PC-9 (cell line): ENCODE measurements at regions not wholly inside any gene's neighbourhood (a gene's known extent, or its start where the extent isn't known, plus 50 kb on each side); places are given as distances from the start of the nearest gene placed in this dataset.

ENCODE experiments used
- BruUV-seq: library from RNA; stranded (reverse); fragments of 400-500 nt; replicated peaks from 2 replicates; lab custom pipeline; 2021; lab: Mats Ljungman, UMichigan
- CTCF ChIA-PET: fragments of 300-600 bp; sonication (Branson Sonifier 250); formaldehyde crosslinking; loops from one replicate; lab custom pipeline; 2022; ENCODE audit warnings: antibody characterized with exemption; lab: Charles Lee
- POLR2A ChIA-PET: fragments of 300-600 bp; sonication (Branson Sonifier 250); formaldehyde crosslinking; loops from one replicate; lab custom pipeline; 2022; ENCODE audit warnings: antibody characterized with exemption; ENCODE audit not compliant: unreplicated experiment; lab: Charles Lee
- DNase-seq, 2 experiments: peaks; one replicate each; pipeline versions ENCODE4 v3.0.0 to v3.0.0-alpha.2; 2015 to 2022; ENCODE audit warnings: mixed read lengths in 1 of 2
- H2AFZ ChIP-seq: fragments of 200-600 bp; sonication (generic); 2 replicates; pipeline ENCODE4 v1.8.1; 2017; ENCODE audit warnings: antibody characterized with exemption
- H3F3A ChIP-seq: fragments of 200-600 bp; sonication (generic); 2 replicates; pipeline ENCODE4 v1.8.1; 2017; ENCODE audit warnings: antibody characterized with exemption, mild to moderate bottlenecking, low read depth; ENCODE audit not compliant: insufficient read depth
- H3K27ac ChIP-seq: fragments of 200-600 bp; sonication (generic); 2 replicates; pipeline ENCODE4 v1.6.1; 2016; ENCODE audit warnings: mixed run types
- H3K27me3 ChIP-seq: fragments of 200-600 bp; sonication (generic); 2 replicates; pipeline ENCODE4 v1.6.1; 2016; ENCODE audit warnings: low read depth, mixed run types; ENCODE audit not compliant: insufficient read depth
- H3K36me3 ChIP-seq: fragments of 200-600 bp; sonication (generic); 2 replicates; pipeline ENCODE4 v1.6.1; 2016; ENCODE audit warnings: low read depth, mixed run types
- H3K4me1 ChIP-seq: fragments of 200-600 bp; sonication (generic); replicated peaks from 2 replicates; pipeline ENCODE4 v1.6.1; 2016; ENCODE audit warnings: mixed run types; ENCODE audit not compliant: insufficient read depth
- H3K4me2 ChIP-seq: fragments of 200-600 bp; sonication (generic); 2 replicates; pipeline ENCODE4 v1.6.1; 2017; ENCODE audit warnings: mixed run types
- H3K4me3 ChIP-seq: fragments of 200-600 bp; sonication (generic); 2 replicates; pipeline ENCODE4 v1.6.1; 2016; ENCODE audit warnings: mixed run types
- H3K79me2 ChIP-seq: fragments of 200-600 bp; sonication (generic); 2 replicates; pipeline ENCODE4 v1.6.1; 2017; ENCODE audit warnings: low read depth, mixed run types
- H3K9me2 ChIP-seq: fragments of 200-600 bp; sonication (generic); 2 replicates; pipeline ENCODE4 v1.8.1; 2017; ENCODE audit warnings: mild to moderate bottlenecking; ENCODE audit not compliant: insufficient read depth
- H3K9me3 ChIP-seq: fragments of 200-600 bp; sonication (generic); 2 replicates; pipeline ENCODE4 v1.8.1; 2016; ENCODE audit warnings: low read depth; ENCODE audit not compliant: insufficient read depth
- H4K20me1 ChIP-seq: fragments of 200-600 bp; sonication (generic); 2 replicates; pipeline ENCODE4 v1.8.1; 2017; ENCODE audit not compliant: insufficient read depth
- EZH2 ChIP-seq: fragments of 200-600 bp; sonication (generic); IDR thresholded peaks from 2 replicates; pipeline ENCODE4 v1.8.0; 2017; ENCODE audit warnings: antibody characterized with exemption, low read depth
- intact Hi-C: fragments of 100-400 bp; cut with micrococcal nuclease; formaldehyde crosslinking; loops from one replicate; pipeline ENCODE4 v1.10.0; 2022; ENCODE audit not compliant: unreplicated experiment
- TF ChIP-seq, protein P1 (sequence below): fragments of 200-600 bp; sonication (generic); conservative IDR thresholded peaks from 2 replicates; pipeline ENCODE4 v1.6.1; 2017; ENCODE audit warnings: mixed run types, antibody characterized with exemption, mild to moderate bottlenecking, moderate library complexity

DNA sequence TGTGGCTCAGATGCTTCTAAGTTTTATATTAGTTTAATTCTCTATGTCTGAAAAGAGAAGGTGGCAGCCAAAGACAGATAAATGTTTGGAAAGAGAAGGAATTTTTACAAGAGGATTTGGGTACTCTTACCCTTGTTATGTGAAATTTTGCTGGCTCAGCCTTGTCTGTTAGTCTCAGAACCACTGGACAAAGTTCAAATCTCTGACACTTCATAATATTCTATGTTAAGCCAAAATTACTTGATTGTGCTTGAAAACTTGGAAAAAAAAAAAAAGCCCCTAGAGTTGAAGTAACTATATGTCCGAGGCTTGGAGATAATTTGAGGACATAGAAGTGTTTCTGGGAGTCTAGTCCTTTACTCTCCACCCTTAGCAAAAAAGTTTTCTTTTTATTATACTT lies 1079.3 kb upstream of the LRRTM3 start:
- 0 out of 2 replicates have a peak, but pooled peaks cover 4% of the 10 kb centered on the region for H3K9me3 ChIP-seq
- DNase-seq, result no peak
- no TSS peak for BruUV-seq
- H4K20me1 ChIP-seq, result no peaks in the 10 kb centered on the region
- no peaks in the 10 kb centered on the region for H3K79me2 ChIP-seq
- H2AFZ ChIP-seq, result no peak overlapping the region
- H3K36me3 ChIP-seq, result no peaks in the 10 kb centered on the region
- H3F3A ChIP-seq, result no peaks in the 10 kb centered on the region; the same call in 1 of the 2 replicates
- no peaks in the 10 kb centered on the region for H3K4me1 ChIP-seq
- no peaks in the 10 kb centered on the region for H3K27me3 ChIP-seq
- intact Hi-C loops, result no loop called here
- ChIA-PET CTCF (no interaction called here), POLR2A (no interaction called here)
- no peaks in the 10 kb centered on the region; the same call in 1 of the 2 replicates for H3K9me2 ChIP-seq
- H3K4me3 ChIP-seq, result no peak overlapping the region
- no peak overlapping the region for H3K4me2 ChIP-seq
- H3K27ac ChIP-seq, result no peak overlapping the region
- no peak for TF ChIP-seq EZH2
- TF ChIP-seq, protein P1, sequence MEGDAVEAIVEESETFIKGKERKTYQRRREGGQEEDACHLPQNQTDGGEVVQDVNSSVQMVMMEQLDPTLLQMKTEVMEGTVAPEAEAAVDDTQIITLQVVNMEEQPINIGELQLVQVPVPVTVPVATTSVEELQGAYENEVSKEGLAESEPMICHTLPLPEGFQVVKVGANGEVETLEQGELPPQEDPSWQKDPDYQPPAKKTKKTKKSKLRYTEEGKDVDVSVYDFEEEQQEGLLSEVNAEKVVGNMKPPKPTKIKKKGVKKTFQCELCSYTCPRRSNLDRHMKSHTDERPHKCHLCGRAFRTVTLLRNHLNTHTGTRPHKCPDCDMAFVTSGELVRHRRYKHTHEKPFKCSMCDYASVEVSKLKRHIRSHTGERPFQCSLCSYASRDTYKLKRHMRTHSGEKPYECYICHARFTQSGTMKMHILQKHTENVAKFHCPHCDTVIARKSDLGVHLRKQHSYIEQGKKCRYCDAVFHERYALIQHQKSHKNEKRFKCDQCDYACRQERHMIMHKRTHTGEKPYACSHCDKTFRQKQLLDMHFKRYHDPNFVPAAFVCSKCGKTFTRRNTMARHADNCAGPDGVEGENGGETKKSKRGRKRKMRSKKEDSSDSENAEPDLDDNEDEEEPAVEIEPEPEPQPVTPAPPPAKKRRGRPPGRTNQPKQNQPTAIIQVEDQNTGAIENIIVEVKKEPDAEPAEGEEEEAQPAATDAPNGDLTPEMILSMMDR, result no peak

GRCh38 chr10:65846949-65847348 lies 1078.9 kb upstream of the LRRTM3 start:
- no TSS peak for BruUV-seq
- CTCF ChIA-PET, result no interaction called here

GRCh38 chr10:65847436-65848230 lies 1078.2 kb upstream of the LRRTM3 start:
- POLR2A ChIA-PET, result no interaction called here
- no TSS peak for BruUV-seq
- Histone ChIP-seq H3K79me2 (no peaks in the 10 kb centered on the region), H3K4me1 (no peaks in the 10 kb centered on the region), H3K9me2 (no peaks in the 10 kb centered on the region; the same call in 1 of the 2 replicates), H3K27ac (no peak overlapping the region), H3K9me3 (0 out of 2 replicates have a peak, but pooled peaks cover 4% of the 10 kb centered on the region), H3K36me3 (no peaks in the 10 kb centered on the region), H3K27me3 (no peaks in the 10 kb centered on the region), H4K20me1 (no peaks in the 10 kb centered on the region), H3K4me2 (no peak overlapping the region), H2AFZ (no peak overlapping the region), H3K4me3 (no peak overlapping the region), H3F3A (no peaks in the 10 kb centered on the region; the same call in 1 of the 2 replicates)
- TF ChIP-seq, protein P1, result no peak
- TF ChIP-seq EZH2, result no peak
- intact Hi-C loops, result no loop called here
- DNase-seq, result no peak
- CTCF ChIA-PET, result no interaction called here

More at GRCh38 chr10:65846949-65847348, 1078.9 kb upstream of the LRRTM3 start:
- Histone ChIP-seq H3K27ac (no peak overlapping the region), H3K4me3 (no peak overlapping the region), H3F3A (no peaks in the 10 kb centered on the region; the same call in 1 of the 2 replicates), H3K9me2 (no peaks in the 10 kb centered on the region; the same call in 1 of the 2 replicates), H3K36me3 (no peaks in the 10 kb centered on the region), H4K20me1 (no peaks in the 10 kb centered on the region), H2AFZ (no peak overlapping the region), H3K4me2 (no peak overlapping the region), H3K4me1 (no peaks in the 10 kb centered on the region), H3K27me3 (no peaks in the 10 kb centered on the region), H3K79me2 (no peaks in the 10 kb centered on the region), H3K9me3 (0 out of 2 replicates have a peak, but pooled peaks cover 4% of the 10 kb centered on the region)
- POLR2A ChIA-PET, result no interaction called here
- intact Hi-C loops, result no loop called here
- TF ChIP-seq, protein P1, result no peak
- TF ChIP-seq EZH2, result no peak
- DNase-seq, result no peak
